GM12878 (cell line): ENCODE measurements at regions not wholly inside any gene's neighbourhood (a gene's known extent, or its start where the extent isn't known, plus 50 kb on each side); places are given as distances from the start of the nearest gene placed in this dataset.

ENCODE experiments used
- CTCF ChIP-seq, 3 experiments: IDR thresholded peaks in 2 of 3; conservative IDR thresholded peaks in 1 of 3; 2 replicates each; pipeline ENCODE4 v1.5.1; 2011; ENCODE audit warnings: low read depth in 3 of 3, low read length in 3 of 3, mild to moderate bottlenecking in 3 of 3, control low read depth in 2 of 3, moderate library complexity in 2 of 3, inconsistent platforms in 1 of 3, mixed read lengths in 1 of 3; ENCODE audit not compliant: control insufficient read depth in 2 of 3, insufficient read depth in 1 of 3; ENCODE audit errors: extremely low read depth in 1 of 3
- PKNOX1 ChIP-seq: fragments of 450-650 bp; IDR thresholded peaks from 2 replicates; pipeline ENCODE4 v1.6.1; 2016; ENCODE audit warnings: mild to moderate bottlenecking
- USF2 ChIP-seq: IDR thresholded peaks from 2 replicates; pipeline ENCODE4 v1.6.1; 2011; ENCODE audit warnings: low read depth, low read length, improper control_type of control experiment, borderline replicate concordance

GRCh38 chr2:204336153-204336744, 209.0 kb upstream of the PARD3B start:
- no peak for TF ChIP-seq CTCF (IDR thresholded peaks at IDR 0.05 in 2 of 3, conservative IDR thresholded peaks at IDR 0.05 in 1 of 3; ENCODE audit: control insufficient read depth in 2 of 3, extremely low read depth in 1 of 3, insufficient read depth in 1 of 3, low read depth in 3 of 3, low read length in 3 of 3)
- TF ChIP-seq USF2, result no peak
- no peak for TF ChIP-seq PKNOX1
